A673 (cell line): ENCODE measurements at regions not wholly inside any gene's neighbourhood (a gene's known extent, or its start where the extent isn't known, plus 50 kb on each side); places are given as distances from the start of the nearest gene placed in this dataset.
"Not testable (repeated sequence)": the region's sequence is repeated elsewhere in the genome, so short reads cannot be mapped to it uniquely, and the experiment has no call there.

Source experiments
- BruUV-seq: library from RNA; stranded (reverse); fragments of 400-500 nt; replicated peaks from 2 replicates; lab custom pipeline; 2021; lab: Mats Ljungman, UMichigan
- CTCF ChIA-PET: fragments of 300-600 bp; sonication (Branson Sonifier 250); formaldehyde crosslinking; loops from one replicate; lab custom pipeline; 2022; ENCODE audit warnings: antibody characterized with exemption; lab: Charles Lee
- POLR2A ChIA-PET: fragments of 300-600 bp; sonication (Branson Sonifier 250); formaldehyde crosslinking; loops from one replicate; lab custom pipeline; 2022; ENCODE audit warnings: antibody characterized with exemption; ENCODE audit not compliant: low non-redundant PET; lab: Charles Lee
- DNase-seq: peaks from one replicate; pipeline ENCODE4 v3.0.0-alpha.2; 2015; ENCODE audit warnings: low spot score
- H3K27ac ChIP-seq: fragments of 200-600 bp; sonication (generic); 2 replicates; pipeline ENCODE4 v1.5.1; 2016; ENCODE audit warnings: mixed run types, low read depth, mild to moderate bottlenecking, mixed read lengths, antibody characterized with exemption, low read length; ENCODE audit not compliant: poor library complexity, severe bottlenecking
- H3K27me3 ChIP-seq: fragments of 200-600 bp; sonication (generic); replicated peaks from 2 replicates; pipeline ENCODE4 v1.6.1; 2017; ENCODE audit warnings: mixed run types, low read depth, mild to moderate bottlenecking, mixed read lengths, antibody characterized with exemption, low read length; ENCODE audit not compliant: insufficient read depth, poor library complexity
- H3K36me3 ChIP-seq: fragments of 200-600 bp; sonication (generic); 2 replicates; pipeline ENCODE4 v1.6.1; 2016; ENCODE audit warnings: mixed run types, mild to moderate bottlenecking, mixed read lengths, antibody characterized with exemption, low read length; ENCODE audit not compliant: insufficient read depth, poor library complexity, severe bottlenecking
- H3K4me1 ChIP-seq: fragments of 200-600 bp; sonication (generic); 2 replicates; pipeline ENCODE4 v1.6.1; 2017; ENCODE audit warnings: mixed run types, mild to moderate bottlenecking, mixed read lengths, antibody characterized with exemption, low read length; ENCODE audit not compliant: insufficient read depth, poor library complexity, severe bottlenecking
- H3K4me3 ChIP-seq: fragments of 200-600 bp; sonication (generic); 2 replicates; pipeline ENCODE4 v1.5.1; 2016; ENCODE audit warnings: low read depth, mixed run types, mild to moderate bottlenecking, mixed read lengths, low read length; ENCODE audit not compliant: poor library complexity, severe bottlenecking
- H3K9me3 ChIP-seq: fragments of 200-600 bp; sonication (generic); 2 replicates; pipeline ENCODE4 v1.6.1; 2016; ENCODE audit warnings: mixed run types, low read depth, mild to moderate bottlenecking, mixed read lengths, antibody characterized with exemption, low read length; ENCODE audit not compliant: poor library complexity, severe bottlenecking
- CTCF ChIP-seq: fragments of 300-800, 200-600 bp; sonication (generic); conservative IDR thresholded peaks from 2 replicates; pipeline ENCODE4 v1.5.1; 2017; ENCODE audit warnings: low read depth, mild to moderate bottlenecking, antibody characterized with exemption, low read length, moderate library complexity, mixed read lengths
- EZH2 ChIP-seq: fragments of 200-600 bp; sonication (generic); IDR thresholded peaks from 2 replicates; pipeline ENCODE4 v1.6.1; 2017; ENCODE audit warnings: borderline replicate concordance, low read depth, mild to moderate bottlenecking, mixed read lengths, antibody characterized with exemption, low read length; ENCODE audit not compliant: poor library complexity, severe bottlenecking
- intact Hi-C: fragments of 100-400 bp; cut with micrococcal nuclease; formaldehyde crosslinking; loops from one replicate; pipeline ENCODE4 v1.10.0; 2022; ENCODE audit not compliant: unreplicated experiment

- H3K27ac ChIP-seq, result no peak overlapping the region
- DNase-seq, result no peak
- no peaks in the 10 kb centered on the region for H3K36me3 ChIP-seq
- intact Hi-C loops, result no loop called here
- BruUV-seq, result no TSS peak
- CTCF ChIA-PET, result no interaction called here
- POLR2A ChIA-PET, result no interaction called here
- no peaks in the 10 kb centered on the region for H3K9me3 ChIP-seq
- H3K27me3 ChIP-seq, result peaks cover 16% of the 10 kb centered on the region
- H3K4me3 ChIP-seq, result no peak overlapping the region
- H3K4me1 ChIP-seq, result no peaks in the 10 kb centered on the region
- TF ChIP-seq CTCF (no peak), EZH2 (no peak)
Observed at GRCh38 chr5:41995193-41995592, 70.1 kb downstream of the FBXO4 start.

GRCh38 chr5:42001673-42002072, 76.6 kb downstream of the FBXO4 start:
- Histone ChIP-seq H3K4me3 (no peak overlapping the region), H3K4me1 (no peaks in the 10 kb centered on the region), H3K36me3 (no peaks in the 10 kb centered on the region), H3K27ac (no peak overlapping the region), H3K9me3 (no peaks in the 10 kb centered on the region), H3K27me3 (no peaks in the 10 kb centered on the region)
- POLR2A ChIA-PET, result no interaction called here
- no TSS peak for BruUV-seq
- no peak for DNase-seq
- TF ChIP-seq EZH2 (no peak), CTCF (no peak)
- intact Hi-C loops, result no loop called here
- CTCF ChIA-PET, result no interaction called here

- DNase-seq, H3K27me3 ChIP-seq, H3K36me3 ChIP-seq, intact Hi-C loops, H3K27ac ChIP-seq, POLR2A ChIA-PET, H3K4me1 ChIP-seq, H3K9me3 ChIP-seq, H3K4me3 ChIP-seq, CTCF ChIA-PET, BruUV-seq: not testable (repeated sequence)
Observed at GRCh38 chr5:42003852-42004251, 78.8 kb downstream of the FBXO4 start.

- TF ChIP-seq EZH2, result no peak
- peak; percentile 80 for TF ChIP-seq CTCF
- ChIA-PET POLR2A (no interaction called here), CTCF (no interaction called here)
- H3K4me1 ChIP-seq, result no peaks in the 10 kb centered on the region
- H3K4me3 ChIP-seq, result no peak overlapping the region
- peak; percentile 39 for DNase-seq
- intact Hi-C loops, result no loop called here
- H3K27me3 ChIP-seq, result no peaks in the 10 kb centered on the region
- no TSS peak for BruUV-seq
- H3K9me3 ChIP-seq, result no peaks in the 10 kb centered on the region
- H3K36me3 ChIP-seq, result no peaks in the 10 kb centered on the region
- H3K27ac ChIP-seq, result no peak overlapping the region
Observed at GRCh38 chr5:42005561-42006153, 80.6 kb downstream of the FBXO4 start.
